HG03460 (cell line): ENCODE measurements at regions not wholly inside any gene's neighbourhood (a gene's known extent, or its start where the extent isn't known, plus 50 kb on each side); places are given as distances from the start of the nearest gene placed in this dataset.

Experiments used
- ATAC-seq: cut with Tn5 transposase; IDR thresholded peaks from one replicate; pipeline ENCODE4 v1.9.1; 2021; ENCODE audit not compliant: unreplicated experiment

GRCh38 chr9:117858561-117858960 is 154.4 kb downstream of the TLR4 start:
- no peak for ATAC-seq

DNA sequence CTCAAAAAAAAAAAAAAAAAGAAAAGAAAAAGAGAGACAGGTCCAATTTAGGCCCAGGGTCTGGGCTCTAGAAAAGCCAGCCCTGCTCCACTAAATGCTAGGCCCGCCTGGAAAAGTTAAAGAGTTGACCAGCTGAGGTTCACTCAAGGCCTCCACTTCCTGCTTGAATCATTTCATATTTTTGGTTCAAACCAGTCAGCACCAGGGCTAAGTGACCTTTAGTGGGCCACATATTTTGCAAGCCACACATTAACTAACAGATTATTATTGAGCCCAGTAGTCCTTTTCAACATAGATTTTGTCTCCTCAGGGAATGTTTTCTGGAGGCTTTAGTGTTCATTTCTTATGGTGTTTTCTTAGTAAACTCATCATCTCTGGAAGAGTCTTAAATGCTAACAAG is 156.6 kb downstream of the TLR4 start:
- no peak for ATAC-seq

GRCh38 chr9:117864385-117865057 is 160.3 kb downstream of the TLR4 start:
- ATAC-seq, result no peak

DNA sequence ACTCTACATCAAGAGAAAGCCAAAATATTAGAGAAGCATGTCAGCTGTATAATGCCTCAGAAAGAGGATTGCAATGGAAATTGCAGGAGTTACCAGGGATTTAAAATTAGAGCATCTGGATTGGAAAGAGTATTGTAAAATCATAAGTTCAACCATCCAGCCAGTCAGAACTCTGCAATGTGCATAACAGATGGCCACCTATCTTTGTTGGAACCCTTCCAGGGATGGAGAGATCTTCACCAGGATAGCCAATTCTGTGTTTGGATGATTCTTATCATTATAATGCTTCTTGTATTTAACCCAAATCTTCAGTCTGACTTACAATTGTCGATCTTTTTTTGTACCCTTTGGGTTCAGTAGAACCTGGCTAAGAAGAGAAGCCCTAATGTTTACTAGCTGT is 164.4 kb downstream of the TLR4 start:
- no peak for ATAC-seq

GRCh38 chr9:117869287-117869686 is 165.1 kb downstream of the TLR4 start:
- ATAC-seq, result no peak

DNA sequence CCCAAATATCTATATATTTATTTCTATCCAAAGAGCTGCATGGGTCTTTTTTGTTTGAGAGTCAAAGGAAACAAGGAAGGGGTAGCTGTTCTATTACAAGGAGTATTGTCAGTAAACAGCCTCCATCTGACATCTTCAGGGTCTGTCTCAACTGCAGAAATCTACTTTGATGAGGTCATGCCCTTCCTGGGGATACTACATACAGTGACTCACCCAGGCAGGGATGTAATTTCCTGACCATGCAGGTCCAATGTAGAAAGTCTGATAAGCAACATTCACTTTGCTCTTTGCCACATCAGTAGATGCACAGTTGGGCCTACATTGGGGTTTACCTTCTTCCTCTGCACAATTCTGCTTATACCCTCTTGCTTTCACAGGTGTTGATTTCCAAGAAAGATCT is 165.5 kb downstream of the TLR4 start:
- ATAC-seq, result no peak

DNA sequence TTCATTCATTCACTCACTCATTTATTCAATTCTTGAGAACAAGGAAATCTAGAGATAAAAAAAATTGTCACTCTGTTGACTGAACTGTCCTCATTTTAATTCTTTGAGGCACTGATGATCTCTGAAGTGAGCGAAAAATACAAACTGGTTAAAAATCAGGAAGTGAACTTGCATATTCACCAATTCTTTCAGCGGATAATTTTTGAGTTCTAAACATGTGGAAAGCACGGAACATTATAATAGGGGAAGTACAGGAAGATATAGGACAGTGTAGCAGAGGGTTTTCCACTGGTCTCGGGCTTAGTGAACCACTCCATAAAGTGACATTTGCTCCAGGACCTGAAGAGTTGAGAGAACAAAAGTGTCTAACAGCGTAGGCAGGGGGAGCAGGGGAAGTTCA is 169.5 kb downstream of the TLR4 start:
- ATAC-seq, result no peak

DNA sequence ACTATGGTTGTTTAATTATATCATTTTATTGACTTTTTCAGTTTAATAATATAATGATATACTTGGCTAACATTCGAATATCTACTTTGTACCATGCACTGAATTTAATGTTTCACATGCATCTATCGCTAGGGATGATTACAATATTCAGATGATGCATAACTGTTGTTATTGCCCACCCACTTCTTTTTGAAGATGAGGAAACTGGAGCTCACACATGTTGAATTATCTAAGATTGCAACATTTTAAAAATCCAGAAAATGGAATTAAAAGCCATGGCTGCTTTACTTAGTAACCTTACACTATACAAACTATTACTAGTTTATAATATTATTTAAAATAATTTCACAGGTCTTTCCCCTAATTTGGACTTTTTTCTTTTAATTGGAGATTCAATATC is 171.7 kb downstream of the TLR4 start:
- no peak for ATAC-seq

DNA sequence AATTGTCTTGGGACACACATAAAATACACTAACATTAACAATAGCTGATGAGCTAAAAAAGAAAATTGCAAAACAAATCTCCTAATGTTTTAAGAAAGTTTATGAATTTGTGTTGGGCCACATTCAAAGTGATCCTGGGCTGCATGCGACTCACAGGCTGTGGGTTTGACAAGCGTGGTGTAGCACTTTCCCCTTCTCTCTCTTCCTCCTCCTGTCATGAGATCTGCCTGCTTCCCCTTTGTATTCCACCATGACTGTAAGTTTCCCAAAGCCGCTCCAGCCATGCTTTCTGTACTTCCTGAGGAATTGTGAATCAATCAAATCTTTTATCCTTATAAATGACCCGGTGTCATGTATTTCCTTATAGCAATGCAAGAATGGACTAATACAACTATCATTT is 178.0 kb downstream of the TLR4 start:
- ATAC-seq, result no peak

DNA sequence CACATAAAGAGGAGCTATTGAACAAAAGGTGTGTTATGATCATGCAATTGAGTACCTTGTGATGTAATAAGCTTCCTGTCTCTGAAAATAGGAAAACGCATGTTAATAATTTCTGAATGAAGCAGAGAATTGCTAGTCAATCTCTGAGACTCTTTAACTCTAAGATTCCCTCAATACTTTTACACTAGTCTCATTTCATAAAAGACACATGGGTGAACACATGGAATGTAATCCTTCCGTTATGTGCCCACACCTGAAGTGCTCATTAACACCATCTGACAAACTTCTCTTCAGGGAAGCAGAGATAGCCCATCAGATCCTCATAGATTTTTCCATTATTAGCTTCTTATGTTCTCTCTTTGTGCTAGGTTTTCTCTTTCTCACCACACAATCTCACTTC is 182.4 kb downstream of the TLR4 start:
- ATAC-seq, result no peak

- no peak for ATAC-seq
Measured at GRCh38 chr9:117887383-117887782, 183.2 kb downstream of the TLR4 start.

- no peak for ATAC-seq
Measured at GRCh38 chr9:117887941-117888340, 183.7 kb downstream of the TLR4 start.

- ATAC-seq, result no peak
Measured at GRCh38 chr9:117903453-117903852, 199.2 kb downstream of the TLR4 start.

DNA sequence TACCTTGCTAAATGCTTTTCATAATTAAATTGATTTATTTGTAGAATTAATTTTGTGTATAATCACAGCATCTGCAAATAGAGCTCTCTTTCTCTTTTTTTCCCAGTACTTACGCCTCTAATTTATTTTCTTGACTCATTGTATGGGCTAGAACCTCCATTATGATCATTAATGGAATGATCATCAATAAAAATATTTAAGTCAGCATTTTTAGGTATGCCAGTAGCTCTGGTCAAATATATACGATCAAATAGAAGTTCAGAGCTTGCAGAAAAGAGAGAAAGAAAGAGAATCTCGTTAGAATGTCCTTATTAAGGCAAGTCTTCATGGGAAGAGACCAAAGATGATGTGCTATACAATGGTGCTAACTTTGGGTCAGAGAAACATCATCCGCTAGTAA is 202.6 kb downstream of the TLR4 start:
- no peak for ATAC-seq

DNA sequence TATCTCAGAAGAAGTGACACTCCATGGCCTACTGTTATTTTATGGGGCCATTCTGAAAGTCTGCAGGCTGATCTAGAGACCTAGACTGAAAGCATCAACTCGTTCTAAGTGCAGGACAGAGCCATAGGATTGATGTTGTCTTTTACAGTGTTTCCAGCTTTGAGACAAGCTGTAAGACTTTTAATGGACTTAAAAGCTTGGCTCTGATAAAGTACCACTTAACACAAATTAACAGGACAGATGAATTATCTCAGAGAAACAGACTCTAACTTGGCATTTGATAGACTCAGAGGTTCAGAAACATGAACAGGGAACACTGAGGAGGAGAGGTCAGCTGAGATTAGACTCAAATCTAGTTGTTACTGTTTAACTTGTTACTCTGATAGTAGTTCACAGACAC is 203.2 kb downstream of the TLR4 start:
- ATAC-seq, result no peak

- ATAC-seq, result no peak
Measured at GRCh38 chr9:117916291-117916690, 212.1 kb downstream of the TLR4 start.

GRCh38 chr9:117917873-117918272 is 213.7 kb downstream of the TLR4 start:
- ATAC-seq, result no peak

- ATAC-seq, result no peak
Measured at GRCh38 chr9:117919538-117919937, 215.3 kb downstream of the TLR4 start.

- no peak for ATAC-seq
Measured at GRCh38 chr9:117926031-117926658, 221.9 kb downstream of the TLR4 start.

- no peak for ATAC-seq
Measured at GRCh38 chr9:117927354-117927753, 223.2 kb downstream of the TLR4 start.

DNA sequence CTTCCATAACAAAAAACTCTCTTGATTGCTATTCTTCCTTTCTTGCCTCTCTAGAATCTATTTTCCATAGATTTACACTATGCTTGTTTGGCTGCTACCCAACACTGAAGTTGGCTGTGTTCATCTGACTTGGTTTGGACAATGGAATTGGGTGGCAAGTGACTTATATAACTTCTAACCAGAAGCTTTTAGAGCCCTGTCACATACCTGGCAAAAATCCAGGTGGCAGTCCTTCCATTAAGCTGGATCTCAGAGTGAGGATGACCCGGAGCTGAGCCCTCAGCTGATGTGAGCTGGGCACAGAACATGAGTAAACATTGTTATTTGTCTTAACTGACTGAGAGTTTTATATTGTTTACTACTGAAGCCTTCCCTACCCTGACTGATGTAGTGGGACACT is 225.7 kb downstream of the TLR4 start:
- ATAC-seq, result no peak

DNA sequence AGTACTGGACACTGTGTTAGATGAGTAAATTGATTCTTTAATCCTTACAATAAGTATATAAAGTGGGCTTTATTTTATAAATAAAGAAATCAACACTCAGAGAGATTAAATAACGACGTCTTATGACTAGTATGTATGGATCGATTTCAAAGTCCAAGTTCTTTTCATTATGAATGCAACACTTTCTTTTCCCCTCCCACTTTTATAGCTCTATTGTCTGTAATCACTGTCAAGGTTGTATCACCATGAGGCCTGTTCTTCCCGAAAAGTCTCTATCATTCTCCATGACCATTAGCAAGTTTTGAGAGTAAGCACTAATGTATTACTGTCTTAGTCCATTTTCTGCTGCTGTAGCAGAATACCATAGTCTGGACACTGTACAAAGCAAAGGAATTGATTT is 228.4 kb downstream of the TLR4 start:
- ATAC-seq, result no peak
